SU-DHL-6 (cell line): ENCODE measurements at regions not wholly inside any gene's neighbourhood (a gene's known extent, or its start where the extent isn't known, plus 50 kb on each side); places are given as distances from the start of the nearest gene placed in this dataset.

Source experiments
- H2AFZ ChIP-seq: fragments of 200-600 bp; sonication (generic); 2 replicates; pipeline ENCODE4 v1.6.1; 2014; ENCODE audit warnings: low read depth, mild to moderate bottlenecking, moderate library complexity, mixed read lengths, antibody characterized with exemption, low read length; ENCODE audit not compliant: severe bottlenecking
- H3F3A ChIP-seq: fragments of 200-600 bp; shearing (Covaris generic); 2 replicates; pipeline ENCODE4 v1.6.0; 2016; ENCODE audit warnings: antibody characterized with exemption, mild to moderate bottlenecking; ENCODE audit not compliant: insufficient read depth
- H3K27ac ChIP-seq: fragments of 200-600 bp; sonication (generic); 2 replicates; pipeline ENCODE4 v1.5.1; 2016; ENCODE audit warnings: low read depth, mild to moderate bottlenecking, low read length, moderate library complexity, mixed read lengths
- H3K27me3 ChIP-seq: fragments of 200-600 bp; sonication (generic), shearing (Covaris generic); 2 replicates; pipeline ENCODE4 v1.6.0; 2014; ENCODE audit warnings: mild to moderate bottlenecking, low read length
- H3K36me3 ChIP-seq: fragments of 200-600 bp; sonication (generic); 2 replicates; pipeline ENCODE4 v1.6.1; 2014; ENCODE audit warnings: mild to moderate bottlenecking, low read length, mixed read lengths
- H3K4me2 ChIP-seq: fragments of 300-600, 200-600 bp; shearing (Covaris generic), sonication (generic); 2 replicates; pipeline ENCODE4 v1.6.0; 2014; ENCODE audit warnings: low read length, low read depth, mild to moderate bottlenecking; ENCODE audit not compliant: poor library complexity, severe bottlenecking
- H3K4me3 ChIP-seq: fragments of 200-600 bp; sonication (generic); 2 replicates; pipeline ENCODE4 v1.5.1; 2014; ENCODE audit warnings: antibody characterized with exemption, low read length, mild to moderate bottlenecking, mixed read lengths; ENCODE audit not compliant: insufficient read depth, poor library complexity, severe bottlenecking
- H3K79me2 ChIP-seq: fragments of 200-600 bp; sonication (generic); 2 replicates; pipeline ENCODE4 v1.6.1; 2014; ENCODE audit warnings: mild to moderate bottlenecking, low read length, moderate library complexity; ENCODE audit not compliant: insufficient read depth
- H3K9ac ChIP-seq: fragments of 200-600 bp; sonication (generic); 2 replicates; pipeline ENCODE4 v1.7.0; 2014; ENCODE audit warnings: mild to moderate bottlenecking, low read length
- H3K9me2 ChIP-seq: fragments of 200-600 bp; sonication (generic); replicated peaks from 2 replicates; pipeline ENCODE4 v1.6.1; 2014; ENCODE audit warnings: low read length; ENCODE audit not compliant: insufficient read depth
- H3K9me3 ChIP-seq: fragments of 200-600 bp; sonication (generic); 2 replicates; pipeline ENCODE4 v1.6.1; 2014; ENCODE audit warnings: low read length, mixed read lengths; ENCODE audit not compliant: insufficient read depth
- H4K20me1 ChIP-seq: fragments of 200-600 bp; sonication (generic); 2 replicates; pipeline ENCODE4 v1.6.1; 2014; ENCODE audit warnings: low read depth, mild to moderate bottlenecking, antibody characterized with exemption, low read length, moderate library complexity, mixed read lengths
- EZH2phosphoT487 ChIP-seq: fragments of 200-600 bp; sonication (generic), shearing (Covaris generic); conservative IDR thresholded peaks from 2 replicates; pipeline ENCODE4 v1.6.1; 2018; ENCODE audit warnings: mild to moderate bottlenecking, antibody characterized with exemption, low read length, moderate library complexity, mixed read lengths
- TF ChIP-seq, protein P1 (sequence below): fragments of 200-600 bp; sonication (generic); IDR thresholded peaks from one replicate; pipeline ENCODE4 v1.5.1; 2017; ENCODE audit warnings: antibody characterized with exemption, mild to moderate bottlenecking, low read length, moderate library complexity; ENCODE audit not compliant: insufficient read depth, poor library complexity, severe bottlenecking

DNA sequence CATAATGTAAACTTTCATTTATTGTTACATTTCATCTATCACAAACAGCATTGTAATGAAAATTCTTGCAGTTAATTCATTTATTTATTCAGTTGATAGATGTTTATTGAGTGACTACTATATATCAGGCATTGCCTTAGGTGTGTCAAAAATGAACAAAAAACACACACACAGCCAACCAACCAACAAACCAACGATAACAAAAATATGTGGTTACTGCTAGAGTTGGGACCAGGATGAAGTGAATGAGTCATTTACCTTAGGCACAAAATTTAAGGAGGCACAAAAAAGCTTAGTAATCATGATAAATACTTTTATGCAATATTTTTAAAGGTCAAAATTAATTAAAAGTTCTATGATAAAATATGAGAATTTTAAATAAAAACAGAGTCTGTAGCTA is 223.4 kb downstream of the CSNK1G3 start:
- Histone ChIP-seq H3K4me2 (no peak overlapping the region), H3K27ac (no peak overlapping the region), H3K9me3 (peaks cover 19% of the 10 kb centered on the region; the same call in 1 of the 2 replicates), H3K4me3 (no peak overlapping the region), H3K36me3 (no peaks in the 10 kb centered on the region), H4K20me1 (no peaks in the 10 kb centered on the region), H3F3A (no peaks in the 10 kb centered on the region), H3K27me3 (no peaks in the 10 kb centered on the region), H3K79me2 (no peaks in the 10 kb centered on the region), H3K9me2 (no peaks in the 10 kb centered on the region), H3K9ac (no peak overlapping the region), H2AFZ (no peak overlapping the region)
- TF ChIP-seq, protein P1, sequence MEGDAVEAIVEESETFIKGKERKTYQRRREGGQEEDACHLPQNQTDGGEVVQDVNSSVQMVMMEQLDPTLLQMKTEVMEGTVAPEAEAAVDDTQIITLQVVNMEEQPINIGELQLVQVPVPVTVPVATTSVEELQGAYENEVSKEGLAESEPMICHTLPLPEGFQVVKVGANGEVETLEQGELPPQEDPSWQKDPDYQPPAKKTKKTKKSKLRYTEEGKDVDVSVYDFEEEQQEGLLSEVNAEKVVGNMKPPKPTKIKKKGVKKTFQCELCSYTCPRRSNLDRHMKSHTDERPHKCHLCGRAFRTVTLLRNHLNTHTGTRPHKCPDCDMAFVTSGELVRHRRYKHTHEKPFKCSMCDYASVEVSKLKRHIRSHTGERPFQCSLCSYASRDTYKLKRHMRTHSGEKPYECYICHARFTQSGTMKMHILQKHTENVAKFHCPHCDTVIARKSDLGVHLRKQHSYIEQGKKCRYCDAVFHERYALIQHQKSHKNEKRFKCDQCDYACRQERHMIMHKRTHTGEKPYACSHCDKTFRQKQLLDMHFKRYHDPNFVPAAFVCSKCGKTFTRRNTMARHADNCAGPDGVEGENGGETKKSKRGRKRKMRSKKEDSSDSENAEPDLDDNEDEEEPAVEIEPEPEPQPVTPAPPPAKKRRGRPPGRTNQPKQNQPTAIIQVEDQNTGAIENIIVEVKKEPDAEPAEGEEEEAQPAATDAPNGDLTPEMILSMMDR: no peak

DNA sequence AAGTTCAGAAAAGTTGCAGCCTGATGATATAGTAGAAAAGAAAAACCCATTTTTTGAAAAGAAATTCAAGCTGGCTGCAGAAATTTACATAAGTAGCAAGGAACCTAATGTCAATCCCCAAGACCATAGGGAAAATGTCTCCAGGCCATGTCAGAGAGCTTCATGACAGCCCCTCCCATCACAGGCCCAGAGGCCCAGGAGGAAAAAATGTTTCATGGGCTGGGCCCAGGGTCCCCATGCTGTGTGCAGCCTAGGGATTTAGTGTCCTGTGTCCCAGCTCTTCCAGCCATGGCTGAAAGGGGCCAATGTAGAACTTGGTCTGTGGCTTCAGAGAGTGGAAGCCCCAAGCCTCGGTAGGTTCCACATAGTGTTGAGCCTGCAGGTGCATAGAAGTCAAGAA is 220.3 kb downstream of the CSNK1G3 start:
- no peaks in the 10 kb centered on the region for H4K20me1 ChIP-seq
- H3K79me2 ChIP-seq: no peaks in the 10 kb centered on the region
- H3K9me2 ChIP-seq: no peaks in the 10 kb centered on the region
- H3K4me2 ChIP-seq: no peak overlapping the region
- no peak overlapping the region for H2AFZ ChIP-seq
- no peaks in the 10 kb centered on the region for H3K27me3 ChIP-seq
- H3K9ac ChIP-seq: no peak overlapping the region
- no peaks in the 10 kb centered on the region for H3F3A ChIP-seq
- H3K9me3 ChIP-seq: peaks cover 19% of the 10 kb centered on the region; the same call in 1 of the 2 replicates
- no peaks in the 10 kb centered on the region for H3K36me3 ChIP-seq
- H3K4me3 ChIP-seq: no peak overlapping the region
- H3K27ac ChIP-seq: no peak overlapping the region
- TF ChIP-seq, protein P1: no peak
- TF ChIP-seq EZH2phosphoT487: no peak

DNA sequence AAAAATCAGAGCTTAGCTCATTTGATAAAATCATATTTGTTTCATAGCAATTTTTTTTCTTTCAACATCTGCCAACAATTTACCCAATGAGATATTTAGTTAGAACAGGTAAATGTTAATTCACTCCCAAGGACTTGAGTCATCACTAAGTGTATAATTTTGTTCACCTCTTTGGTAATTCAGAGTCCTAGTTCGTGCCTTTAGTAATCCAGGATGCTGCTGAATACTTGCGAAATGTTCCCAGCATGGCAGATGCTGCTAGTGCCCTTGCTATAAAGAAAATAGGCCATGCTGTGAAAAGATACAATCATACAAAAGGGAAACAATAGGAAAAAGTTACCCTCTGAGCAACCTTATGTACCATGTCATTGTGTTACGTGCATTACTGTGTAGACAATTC is 210.5 kb downstream of the CSNK1G3 start:
- Histone ChIP-seq H3K36me3 (no peaks in the 10 kb centered on the region), H3K27ac (no peak overlapping the region), H3K27me3 (no peaks in the 10 kb centered on the region), H3K79me2 (no peaks in the 10 kb centered on the region), H3K9ac (no peak overlapping the region), H3K4me2 (no peak overlapping the region), H3K9me2 (no peaks in the 10 kb centered on the region), H3F3A (no peaks in the 10 kb centered on the region), H2AFZ (no peak overlapping the region), H4K20me1 (no peaks in the 10 kb centered on the region), H3K9me3 (no peaks in the 10 kb centered on the region), H3K4me3 (no peak overlapping the region)
- TF ChIP-seq EZH2phosphoT487: no peak
- TF ChIP-seq, protein P1: no peak
